NT2/D1 (cell line): ENCODE measurements at regions not wholly inside any gene's neighbourhood (a gene's known extent, or its start where the extent isn't known, plus 50 kb on each side); places are given as distances from the start of the nearest gene placed in this dataset.

Source experiments
- YY1 ChIP-seq: IDR thresholded peaks from 2 replicates; pipeline ENCODE4 v1.6.1; 2011; ENCODE audit not compliant: insufficient read length, insufficient read depth
- ZNF274 ChIP-seq: IDR thresholded peaks from 2 replicates; pipeline ENCODE4 v1.6.1; 2011; ENCODE audit warnings: mild to moderate bottlenecking, low read depth, low read length

DNA sequence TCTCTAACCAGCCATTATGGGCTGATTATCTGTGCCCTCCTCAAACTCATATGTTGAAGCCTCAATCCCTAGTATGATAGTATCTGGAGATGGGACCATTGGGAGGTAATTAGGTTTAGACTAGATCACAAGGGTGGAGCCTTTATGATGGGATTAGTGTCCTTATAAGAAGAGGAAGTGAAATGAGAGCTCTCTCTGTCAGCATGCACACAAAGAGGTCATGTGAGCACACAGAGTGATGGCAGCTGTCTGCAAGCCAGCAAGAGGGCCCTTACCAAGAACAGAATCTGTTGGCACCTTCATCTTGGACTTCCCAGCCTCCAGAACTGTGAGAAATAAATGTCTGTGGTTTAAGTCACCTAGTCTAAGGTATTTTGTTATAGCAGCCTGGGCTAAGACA is 101.9 kb downstream of the PCTP start:
- TF ChIP-seq YY1, result no peak
- TF ChIP-seq ZNF274, result no peak
